ENCODE measurements at regions not wholly inside any gene's neighbourhood (a gene's known extent, or its start where the extent isn't known, plus 50 kb on each side); places are given as distances from the start of the nearest gene placed in this dataset.

DNA sequence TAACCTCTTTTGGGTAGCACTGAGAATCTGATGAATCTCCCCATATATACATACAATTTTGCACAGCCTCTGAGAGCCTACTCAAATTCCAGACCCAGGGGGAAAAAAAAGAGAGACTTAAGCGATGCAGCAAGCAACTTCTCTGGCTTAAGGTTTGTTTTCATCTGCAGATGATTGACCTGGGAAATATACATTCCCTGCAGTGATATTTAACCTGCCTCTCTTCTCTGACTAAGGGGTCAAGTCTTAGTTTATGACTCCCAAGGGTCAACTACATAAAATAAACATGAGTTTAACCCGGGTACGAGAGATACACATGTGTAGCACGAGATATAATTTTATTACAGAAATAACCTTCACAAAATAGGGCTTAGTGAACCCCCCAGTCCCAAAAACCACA is 737.8 kb downstream of the TUSC7 start:
- no peak for TF ChIP-seq CTCF (IDR thresholded peaks at IDR 0.05; ENCODE audit: low read depth, low read length)
- no peak overlapping the region for H3K4me3 ChIP-seq
- H3K36me3 ChIP-seq: no peaks in the 10 kb centered on the region
- no peaks in the 10 kb centered on the region for H3K4me1 ChIP-seq (ENCODE audit: low read depth)
- H3K27ac ChIP-seq: no peak overlapping the region
- no peak for DNase-seq (ENCODE audit: low read depth in 1 of 2, low spot score in 1 of 2)
- H3K9me3 ChIP-seq (ENCODE audit: low read depth): no peaks in the 10 kb centered on the region
- no peaks in the 10 kb centered on the region for H3K27me3 ChIP-seq

- Histone ChIP-seq H3K36me3 (no peaks in the 10 kb centered on the region), H3K27me3 (no peaks in the 10 kb centered on the region), H3K4me3 (no peak overlapping the region), H3K27ac (no peak overlapping the region), H3K4me1 (ENCODE audit: low read depth) (no peaks in the 10 kb centered on the region), H3K9me3 (ENCODE audit: low read depth) (no peaks in the 10 kb centered on the region)
- no peak for DNase-seq (ENCODE audit: low read depth in 1 of 2, low spot score in 1 of 2)
- no peak for TF ChIP-seq CTCF (IDR thresholded peaks at IDR 0.05; ENCODE audit: low read depth, low read length)
These were observed 740.4 kb downstream of the TUSC7 start for GRCh38 chr3:117450026-117450425.

- DNase-seq (ENCODE audit: low read depth in 1 of 2, low spot score in 1 of 2): peak in 1 of 2 donors; percentile 1
- H3K4me1 ChIP-seq (ENCODE audit: low read depth): no peaks in the 10 kb centered on the region
- no peak for TF ChIP-seq CTCF (IDR thresholded peaks at IDR 0.05; ENCODE audit: low read depth, low read length)
- H3K4me3 ChIP-seq: no peak overlapping the region
- no peak overlapping the region for H3K27ac ChIP-seq
- no peaks in the 10 kb centered on the region for H3K36me3 ChIP-seq
- no peaks in the 10 kb centered on the region for H3K27me3 ChIP-seq
- no peaks in the 10 kb centered on the region for H3K9me3 ChIP-seq (ENCODE audit: low read depth)
These were observed 744.7 kb downstream of the TUSC7 start for GRCh38 chr3:117454254-117454653.

- Histone ChIP-seq H3K36me3 (no peaks in the 10 kb centered on the region), H3K4me3 (no peak overlapping the region), H3K4me1 (ENCODE audit: low read depth) (no peaks in the 10 kb centered on the region), H3K27ac (no peak overlapping the region), H3K27me3 (no peaks in the 10 kb centered on the region), H3K9me3 (ENCODE audit: low read depth) (no peaks in the 10 kb centered on the region)
- no peak for TF ChIP-seq CTCF (IDR thresholded peaks at IDR 0.05; ENCODE audit: low read depth, low read length)
- no peak for DNase-seq (ENCODE audit: low read depth in 1 of 2, low spot score in 1 of 2)
These were observed 745.3 kb downstream of the TUSC7 start for GRCh38 chr3:117454908-117455307.

- Histone ChIP-seq H3K27me3 (no peaks in the 10 kb centered on the region), H3K4me3 (no peak overlapping the region), H3K9me3 (ENCODE audit: low read depth) (no peaks in the 10 kb centered on the region), H3K4me1 (ENCODE audit: low read depth) (no peaks in the 10 kb centered on the region), H3K36me3 (no peaks in the 10 kb centered on the region), H3K27ac (no peak overlapping the region)
- no peak for TF ChIP-seq CTCF (IDR thresholded peaks at IDR 0.05; ENCODE audit: low read depth, low read length)
- no peak for DNase-seq (ENCODE audit: low read depth in 1 of 2, low spot score in 1 of 2)
These were observed 746.2 kb downstream of the TUSC7 start for GRCh38 chr3:117455782-117456181.

Measured in cardiac muscle cell (in vitro differentiated cells and primary cell).